Prostate gland (tissue), 2 donors: ENCODE measurements at regions not wholly inside any gene's neighbourhood (a gene's known extent, or its start where the extent isn't known, plus 50 kb on each side); places are given as distances from the start of the nearest gene placed in this dataset.

Experiments
- DNase-seq: peaks from one replicate; pipeline ENCODE4 v3.0.0-alpha.2; 2019; ENCODE audit warnings: low spot score
- H3K27ac ChIP-seq, 2 donors: fragments of 200-600 bp; sonication (generic); 2 replicates each; pipeline ENCODE4 v1.5.1; 2017 to 2019
- H3K27me3 ChIP-seq: fragments of 200-600 bp; sonication (generic); replicated peaks from 2 replicates; pipeline ENCODE4 v1.5.1; 2019; ENCODE audit not compliant: insufficient read depth
- H3K36me3 ChIP-seq, 2 donors: fragments of 200-600 bp; sonication (generic); 1 replicate in 1 of 2; 2 replicates in 1 of 2; pipeline versions ENCODE4 v1.5.1 to v1.8.1; 2017 to 2019
- H3K4me1 ChIP-seq: fragments of 200-600 bp; sonication (generic); replicated peaks from 2 replicates; pipeline ENCODE4 v1.5.1; 2019
- H3K4me3 ChIP-seq, 2 donors: fragments of 200-600 bp; sonication (generic); 2 replicates each; pipeline ENCODE4 v1.5.1; 2017 to 2019
- H3K9me3 ChIP-seq: fragments of 200-600 bp; sonication (generic); 2 replicates; pipeline ENCODE4 v1.5.1; 2017
- POLR2A ChIP-seq: fragments of 450-650 bp; IDR thresholded peaks from one replicate; pipeline ENCODE4 v1.6.1; 2016; ENCODE audit warnings: antibody characterized with exemption, mild to moderate bottlenecking
- POLR2AphosphoS5 ChIP-seq: sonication (generic); formaldehyde crosslinking; IDR thresholded peaks from one replicate; pipeline ENCODE4 v1.6.1; 2017; ENCODE audit warnings: antibody characterized with exemption
- WGBS: methylation state at CpG from one replicate; pipeline ENCODE4 v1.1.5; 2018; 5-methylcytosine and 5-hydroxymethylcytosine counted together
- intact Hi-C: fragments of 100-400 bp; cut with DNase I; formaldehyde crosslinking; loops from one replicate; pipeline ENCODE4 v1.14.2; 2022
- TF ChIP-seq, protein P1 (sequence below), 4 experiments: fragments of 200-600 bp in 2 of 4; fragments of 450-650 bp in 2 of 4; sonication (generic) in 2 of 4; IDR thresholded peaks; 1 replicate in 3 of 4; 2 replicates in 1 of 4; pipeline ENCODE4 v1.5.1; 2016 to 2019; ENCODE audit warnings: antibody characterized with exemption in 4 of 4, mild to moderate bottlenecking in 2 of 4, moderate library complexity in 2 of 4

GRCh38 chr16:22739077-22739476 lies 74.9 kb upstream of the HS3ST2 start:
- TF ChIP-seq POLR2AphosphoS5 (no peak), POLR2A (no peak)
- TF ChIP-seq, protein P1, sequence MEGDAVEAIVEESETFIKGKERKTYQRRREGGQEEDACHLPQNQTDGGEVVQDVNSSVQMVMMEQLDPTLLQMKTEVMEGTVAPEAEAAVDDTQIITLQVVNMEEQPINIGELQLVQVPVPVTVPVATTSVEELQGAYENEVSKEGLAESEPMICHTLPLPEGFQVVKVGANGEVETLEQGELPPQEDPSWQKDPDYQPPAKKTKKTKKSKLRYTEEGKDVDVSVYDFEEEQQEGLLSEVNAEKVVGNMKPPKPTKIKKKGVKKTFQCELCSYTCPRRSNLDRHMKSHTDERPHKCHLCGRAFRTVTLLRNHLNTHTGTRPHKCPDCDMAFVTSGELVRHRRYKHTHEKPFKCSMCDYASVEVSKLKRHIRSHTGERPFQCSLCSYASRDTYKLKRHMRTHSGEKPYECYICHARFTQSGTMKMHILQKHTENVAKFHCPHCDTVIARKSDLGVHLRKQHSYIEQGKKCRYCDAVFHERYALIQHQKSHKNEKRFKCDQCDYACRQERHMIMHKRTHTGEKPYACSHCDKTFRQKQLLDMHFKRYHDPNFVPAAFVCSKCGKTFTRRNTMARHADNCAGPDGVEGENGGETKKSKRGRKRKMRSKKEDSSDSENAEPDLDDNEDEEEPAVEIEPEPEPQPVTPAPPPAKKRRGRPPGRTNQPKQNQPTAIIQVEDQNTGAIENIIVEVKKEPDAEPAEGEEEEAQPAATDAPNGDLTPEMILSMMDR (IDR thresholded peaks at IDR 0.05), result no peak
- H3K27me3 ChIP-seq, result no peaks in the 10 kb centered on the region
- intact Hi-C loops, result no loop called here
- H3K4me3 ChIP-seq, result no peak overlapping the region
- no peak for DNase-seq
- WGBS, result 67% methylated on average over 3 of the region's 3 CpGs
- H3K4me1 ChIP-seq, result no peaks in the 10 kb centered on the region
- no peak overlapping the region for H3K27ac ChIP-seq
- no peaks in the 10 kb centered on the region for H3K36me3 ChIP-seq
- H3K9me3 ChIP-seq, result no peaks in the 10 kb centered on the region

GRCh38 chr16:22743401-22743800 lies 70.6 kb upstream of the HS3ST2 start:
- 83% methylated on average over 4 of the region's 4 CpGs for WGBS
- H3K9me3 ChIP-seq, result no peaks in the 10 kb centered on the region
- no peak overlapping the region for H3K4me3 ChIP-seq
- intact Hi-C loops, result no loop called here
- no peaks in the 10 kb centered on the region for H3K4me1 ChIP-seq
- no peaks in the 10 kb centered on the region for H3K27me3 ChIP-seq
- TF ChIP-seq POLR2A, result no peak
- TF ChIP-seq, protein P1 (IDR thresholded peaks at IDR 0.05), result no peak
- H3K27ac ChIP-seq, result no peak overlapping the region
- DNase-seq, result no peak
- H3K36me3 ChIP-seq, result no peaks in the 10 kb centered on the region

DNA sequence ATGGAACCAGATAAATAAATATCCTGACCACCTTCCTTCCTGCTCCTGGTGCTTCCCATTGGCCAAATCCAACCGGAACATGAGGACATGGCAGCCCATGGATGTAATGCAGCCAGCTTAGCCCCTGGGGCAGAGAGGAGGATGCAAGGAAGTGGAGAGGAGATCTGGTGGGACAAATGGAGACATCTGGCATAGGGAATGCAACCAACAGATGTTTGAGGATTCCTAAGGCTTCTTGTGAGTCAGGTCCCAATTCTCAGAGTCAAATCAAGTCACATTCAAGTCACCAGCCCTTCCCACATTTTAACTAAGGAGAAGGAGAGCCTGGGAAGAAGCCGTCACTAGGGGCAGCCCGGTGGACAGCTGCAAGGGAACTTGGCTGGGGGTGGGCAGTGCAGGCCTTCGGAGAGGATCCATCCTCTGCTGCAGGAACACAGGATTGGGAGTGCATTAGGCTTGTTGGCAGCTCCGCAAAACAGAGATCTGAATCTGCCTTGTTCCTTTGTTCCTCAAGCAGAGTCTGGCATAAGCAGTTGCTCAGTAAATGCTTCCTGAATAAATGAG lies 62.8 kb upstream of the HS3ST2 start:
- Histone ChIP-seq H3K9me3 (no peaks in the 10 kb centered on the region), H3K36me3 (no peaks in the 10 kb centered on the region), H3K4me3 (no peak overlapping the region), H3K27ac (no peak overlapping the region), H3K4me1 (no peaks in the 10 kb centered on the region), H3K27me3 (no peaks in the 10 kb centered on the region)
- 63% methylated on average over 5 of the region's 5 CpGs for WGBS
- TF ChIP-seq POLR2AphosphoS5 (no peak), POLR2A (no peak)
- TF ChIP-seq, protein P1 (IDR thresholded peaks at IDR 0.05), result no peak
- intact Hi-C loops, result no loop called here
- no peak for DNase-seq

DNA sequence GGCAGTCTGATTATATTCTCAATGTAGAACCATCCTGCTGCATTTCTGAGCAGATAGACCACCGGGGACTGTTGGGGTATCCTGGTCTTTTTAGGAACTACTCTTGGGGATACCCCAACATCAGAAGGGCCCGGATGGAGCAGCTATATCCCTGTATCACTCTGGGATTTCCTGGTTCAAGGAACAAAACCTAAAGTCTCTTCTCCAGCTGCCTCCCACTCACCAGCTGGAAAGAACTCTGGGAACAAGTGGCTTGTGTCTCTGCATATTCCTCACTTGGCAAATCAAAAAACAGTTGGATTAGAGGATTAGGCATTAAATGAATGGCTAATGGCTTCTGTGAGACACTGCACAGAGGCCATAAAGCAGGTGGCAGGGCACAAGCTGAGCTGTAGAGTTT lies 62.3 kb upstream of the HS3ST2 start:
- no peak overlapping the region for H3K27ac ChIP-seq
- H3K9me3 ChIP-seq, result no peaks in the 10 kb centered on the region
- intact Hi-C loops, result no loop called here
- DNase-seq, result no peak
- 85% methylated on average over 2 of the region's 2 CpGs for WGBS
- no peak overlapping the region for H3K4me3 ChIP-seq
- H3K36me3 ChIP-seq, result no peaks in the 10 kb centered on the region
- H3K27me3 ChIP-seq, result no peaks in the 10 kb centered on the region
- H3K4me1 ChIP-seq, result no peaks in the 10 kb centered on the region
- TF ChIP-seq, protein P1 (IDR thresholded peaks at IDR 0.05), result no peak
- TF ChIP-seq POLR2AphosphoS5 (no peak), POLR2A (no peak)

GRCh38 chr16:22753451-22753850 lies 60.5 kb upstream of the HS3ST2 start:
- Histone ChIP-seq H3K36me3 (no peaks in the 10 kb centered on the region), H3K4me1 (no peaks in the 10 kb centered on the region), H3K4me3 (no peak overlapping the region), H3K27ac (no peak overlapping the region), H3K9me3 (no peaks in the 10 kb centered on the region), H3K27me3 (no peaks in the 10 kb centered on the region)
- WGBS, result 61% methylated on average over 2 of the region's 2 CpGs
- TF ChIP-seq POLR2A (no peak), POLR2AphosphoS5 (no peak)
- TF ChIP-seq, protein P1 (IDR thresholded peaks at IDR 0.05), result no peak
- no peak for DNase-seq
- intact Hi-C loops, result no loop called here
